ENCODE measurements at regions not wholly inside any gene's neighbourhood (a gene's known extent, or its start where the extent isn't known, plus 50 kb on each side); places are given as distances from the start of the nearest gene placed in this dataset.
A peak's percentile ranks its signal among the peaks of the same experiment; 100 is the strongest.

DNA sequence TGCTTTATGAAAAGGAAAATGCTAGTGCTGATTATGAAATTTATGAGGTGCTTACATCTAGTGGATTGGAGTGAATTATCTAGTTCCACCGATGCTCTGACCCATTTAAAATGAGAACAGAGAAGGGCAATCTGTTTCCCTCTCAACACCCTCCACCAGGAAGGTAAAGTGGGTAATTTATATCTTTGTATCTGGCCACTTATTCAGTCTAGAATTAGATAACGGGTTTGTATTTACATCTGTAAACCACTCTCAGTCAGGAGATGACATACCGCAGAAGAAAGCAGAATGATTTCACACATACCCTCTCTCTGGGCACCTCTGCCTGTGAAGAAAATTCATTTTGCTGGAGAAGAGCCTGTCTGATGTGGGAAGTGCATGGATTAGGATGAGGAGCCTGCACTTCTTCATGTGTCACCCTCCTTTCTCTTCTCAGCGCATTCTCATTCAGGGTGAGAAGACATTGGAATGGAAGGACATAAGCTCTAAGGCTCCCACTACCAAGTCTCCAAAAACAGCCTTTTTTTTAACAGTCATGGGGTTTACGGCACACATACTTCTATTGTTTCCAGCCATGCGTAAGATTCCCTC, 646.7 kb upstream of the SALL1 start:
- no peak for DNase-seq (ENCODE audit: low spot score)

DNA sequence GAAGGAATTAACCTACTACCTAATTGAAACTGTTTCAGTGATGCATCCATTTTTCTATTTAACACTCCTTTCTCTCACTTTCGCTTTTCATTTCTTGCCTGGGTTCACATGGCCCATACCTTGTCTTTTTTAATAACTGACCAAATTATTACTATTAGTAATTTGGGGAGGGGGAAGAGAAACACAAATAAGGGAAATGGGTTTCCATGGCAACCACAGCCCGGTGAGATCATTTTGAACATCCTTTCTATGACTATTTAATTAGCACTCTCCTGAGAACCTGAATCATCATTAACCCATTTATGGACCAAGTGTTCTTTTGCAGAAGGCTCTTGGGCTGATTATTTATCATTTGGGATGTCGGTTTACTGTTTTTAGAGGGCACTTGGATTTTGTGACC, 628.2 kb upstream of the SALL1 start:
- no peak for DNase-seq (ENCODE audit: low spot score)

DNA sequence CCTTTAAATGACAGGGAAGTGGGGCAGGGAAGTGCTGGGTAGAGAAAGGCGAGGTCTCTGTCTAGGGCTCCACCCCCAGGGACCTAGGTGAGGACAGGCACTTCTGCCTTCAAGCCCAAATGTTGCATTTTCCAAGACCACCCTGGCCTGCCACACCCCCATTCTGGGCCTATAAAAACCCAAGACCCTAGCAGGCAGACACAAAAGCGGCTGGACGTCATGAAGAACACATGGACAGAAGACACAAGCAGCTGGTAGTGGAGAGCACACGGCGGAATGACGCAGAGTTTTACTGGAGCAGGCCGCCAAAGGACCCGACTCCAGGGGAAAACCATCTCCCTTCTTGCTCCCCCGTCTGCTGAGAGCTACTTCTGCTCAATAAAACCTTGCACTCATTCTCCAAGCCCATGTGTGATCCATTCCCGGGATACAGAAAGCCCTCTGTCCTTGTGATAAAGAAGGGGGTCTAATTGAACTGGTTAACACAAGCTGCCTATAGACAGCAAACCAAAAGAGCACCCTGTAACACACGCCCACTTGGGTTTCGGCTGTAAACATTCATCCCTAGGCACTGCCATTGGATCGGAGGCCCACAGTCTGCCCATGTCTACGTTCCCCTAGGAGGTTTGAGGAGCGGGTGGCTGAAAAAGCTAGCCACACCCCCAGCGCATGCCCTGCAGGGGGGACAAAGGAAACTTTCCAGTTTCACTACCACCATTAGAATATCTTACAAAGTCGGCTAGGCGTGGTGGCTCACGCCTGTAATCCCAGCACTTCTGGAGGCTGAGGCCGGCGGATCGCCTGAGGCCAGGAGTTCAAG, 622.2 kb upstream of the SALL1 start:
- no peak for DNase-seq (ENCODE audit: low spot score)

DNA sequence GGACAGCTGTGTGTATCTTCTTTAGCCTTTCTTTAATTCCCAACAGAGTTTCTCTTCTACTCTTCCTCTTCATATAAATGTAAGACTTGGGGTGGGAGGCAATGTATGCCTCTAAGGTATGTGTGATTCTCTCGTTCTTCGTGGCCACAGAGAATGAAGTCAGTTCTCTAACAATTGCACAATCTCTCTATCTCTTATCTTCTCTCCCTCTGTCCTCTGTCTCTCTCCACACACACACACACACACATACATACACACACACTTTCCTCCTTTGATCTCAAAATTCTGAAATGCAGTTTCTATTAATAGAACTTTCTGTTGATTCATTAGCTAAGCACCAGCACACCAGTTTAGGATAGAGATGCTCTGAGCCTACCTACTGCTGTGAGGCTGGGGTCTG, 615.7 kb upstream of the SALL1 start:
- no peak for DNase-seq (ENCODE audit: low spot score)

DNA sequence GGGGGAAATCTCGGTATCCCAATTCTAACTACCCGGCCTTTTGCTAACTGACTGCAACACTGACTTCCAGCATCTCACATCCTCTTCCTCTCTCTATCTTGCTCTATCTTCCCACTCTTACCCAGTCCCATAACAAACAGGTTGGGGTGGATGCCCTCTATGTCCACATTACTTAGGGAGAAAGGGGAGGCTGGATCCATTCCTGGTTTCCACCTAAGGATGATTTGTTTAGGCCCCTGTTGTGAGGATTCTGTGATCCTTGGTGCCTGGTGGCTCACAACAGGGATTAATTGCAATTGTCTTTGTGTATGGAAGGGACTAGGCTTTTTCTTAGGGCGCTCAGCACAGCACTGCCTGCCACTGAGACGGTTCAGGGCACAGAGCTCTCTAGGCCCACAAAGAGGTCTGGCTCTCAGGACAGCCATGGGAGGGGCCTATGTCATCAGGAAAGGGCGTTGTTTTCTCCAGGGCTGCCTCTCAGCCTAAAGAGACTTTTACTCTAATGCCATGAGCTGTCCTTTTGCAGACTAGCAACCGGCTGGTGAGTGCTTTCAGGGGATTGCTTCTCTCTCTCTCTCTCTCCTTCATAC, 612.1 kb upstream of the SALL1 start:
- DNase-seq (ENCODE audit: low spot score), result no peak

DNA sequence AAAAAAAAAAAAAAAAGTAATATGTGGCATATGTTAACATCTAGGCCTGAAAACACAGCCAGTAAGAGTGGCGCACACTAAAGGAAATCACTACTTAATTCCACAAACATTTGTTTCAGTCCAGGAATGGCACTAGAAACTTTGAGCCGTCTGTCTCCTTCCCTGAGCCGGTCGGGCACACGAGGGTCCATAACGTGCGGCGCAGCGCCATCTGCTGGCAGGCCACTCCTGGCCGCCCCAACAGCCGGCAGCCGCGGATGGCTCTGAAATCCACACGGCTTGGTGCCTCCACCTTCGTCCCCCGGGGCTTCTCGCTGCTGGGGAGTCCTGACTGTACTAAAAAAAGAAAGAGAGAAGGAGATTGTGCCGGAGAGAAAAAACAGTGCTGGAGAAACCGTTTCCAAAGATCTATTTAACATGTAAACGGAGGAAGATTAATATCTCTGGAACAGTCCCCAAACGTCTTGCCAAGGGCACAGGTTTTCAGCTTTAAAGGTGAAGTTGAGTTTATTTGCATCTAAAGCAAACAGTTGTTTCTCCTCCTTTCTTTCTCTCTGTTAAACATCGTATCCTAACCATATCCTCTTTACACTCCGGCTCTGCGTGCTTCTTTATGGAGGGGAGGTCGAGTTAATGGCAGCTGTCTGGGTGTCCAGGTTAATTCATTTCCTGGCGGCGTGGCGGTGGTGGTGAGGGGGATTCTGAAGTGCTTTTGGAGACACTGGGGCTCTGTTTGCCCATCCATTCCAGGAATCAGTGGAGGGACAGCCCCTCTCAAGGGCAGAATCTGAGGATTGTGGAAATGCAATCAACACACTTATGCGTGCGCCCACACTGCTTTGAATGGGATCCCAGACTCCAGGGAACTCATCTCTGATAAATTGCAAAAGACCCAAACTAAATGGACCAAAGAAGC, 611.3 kb upstream of the SALL1 start:
- peak; percentile 18 for DNase-seq (ENCODE audit: low spot score)

DNA sequence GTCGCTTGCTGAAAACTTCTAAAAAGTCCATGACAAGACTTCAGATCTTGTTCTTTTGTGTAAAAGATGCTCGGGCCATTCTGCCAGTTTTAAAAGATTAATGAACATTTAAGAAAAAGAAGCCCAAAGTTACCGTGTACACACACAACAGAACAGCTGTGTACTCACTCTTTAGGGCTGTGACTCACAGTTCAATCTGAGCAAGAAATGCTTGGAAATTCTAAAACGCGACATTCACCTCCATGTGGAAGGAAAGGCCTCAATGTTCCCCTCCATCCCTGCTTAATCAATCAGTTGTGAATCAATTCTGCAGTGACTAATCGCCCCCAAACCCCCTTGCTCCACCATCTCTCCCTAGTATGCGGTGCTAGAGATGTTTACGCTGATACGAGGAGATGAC, 609.9 kb upstream of the SALL1 start:
- no peak for DNase-seq (ENCODE audit: low spot score)

DNA sequence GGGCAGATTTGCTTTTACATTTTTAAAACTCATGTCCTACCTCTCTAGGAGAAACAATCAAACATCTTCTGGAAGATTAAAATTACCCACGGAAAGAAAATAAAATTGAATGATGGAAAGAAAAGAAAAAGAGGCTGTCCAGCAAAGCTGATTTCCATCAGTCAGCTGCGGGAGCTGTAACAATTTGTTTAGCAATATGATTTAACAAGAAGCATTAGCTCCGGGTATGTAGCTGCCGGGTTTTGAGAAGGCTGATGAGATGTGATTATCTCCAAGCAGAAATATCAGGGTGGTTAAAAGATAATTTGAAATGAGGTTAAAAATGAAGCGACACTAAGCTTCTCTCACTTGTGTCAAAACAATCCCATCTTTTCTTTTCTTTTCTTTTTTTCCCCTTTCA, 608.9 kb upstream of the SALL1 start:
- no peak for DNase-seq (ENCODE audit: low spot score)

DNA sequence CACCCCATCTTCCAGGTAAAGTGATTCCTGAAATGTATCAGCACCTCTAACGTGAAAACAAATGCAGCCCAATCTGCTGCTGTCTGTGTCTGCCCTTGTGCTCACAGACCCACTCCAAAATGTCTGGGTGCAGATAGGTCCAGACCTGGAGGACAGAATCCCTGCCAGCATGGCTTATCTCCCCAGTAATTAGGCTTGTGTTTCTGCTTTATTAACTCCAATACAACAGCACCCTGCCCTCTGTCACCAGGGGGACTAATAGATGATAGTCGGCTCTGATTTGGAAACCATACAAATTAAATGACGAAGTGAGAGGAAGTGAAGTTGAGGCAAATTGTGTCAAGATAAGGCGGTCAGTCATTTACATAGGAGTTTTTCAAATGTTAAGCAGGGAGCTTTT, 608.3 kb upstream of the SALL1 start:
- DNase-seq (ENCODE audit: low spot score), result no peak

DNA sequence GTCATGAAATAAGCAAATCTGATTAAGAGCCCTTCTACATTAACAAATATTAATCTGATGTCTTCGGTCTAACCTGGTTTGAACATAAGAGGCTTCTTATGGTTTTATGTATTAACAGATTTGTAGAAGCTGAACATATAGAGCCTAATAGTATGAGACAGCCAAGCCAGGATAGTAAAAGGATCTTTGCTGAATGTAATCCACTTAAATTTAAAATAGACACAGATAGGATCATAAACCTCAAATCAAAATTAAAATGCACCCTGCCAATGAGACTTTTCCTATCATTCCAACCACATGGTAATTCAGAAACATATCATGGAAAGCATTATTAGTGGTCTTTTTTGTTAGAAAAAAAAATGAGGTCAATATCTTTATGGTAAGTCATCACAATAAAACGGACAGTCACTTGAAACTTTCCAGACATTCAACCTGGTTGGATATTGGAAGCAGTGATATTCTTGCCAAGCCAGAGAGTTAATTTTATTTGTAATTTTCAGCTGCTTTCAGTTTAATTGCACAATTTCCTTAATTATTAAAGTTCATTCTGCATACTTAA, 606.9 kb upstream of the SALL1 start:
- no peak for DNase-seq (ENCODE audit: low spot score)

DNA sequence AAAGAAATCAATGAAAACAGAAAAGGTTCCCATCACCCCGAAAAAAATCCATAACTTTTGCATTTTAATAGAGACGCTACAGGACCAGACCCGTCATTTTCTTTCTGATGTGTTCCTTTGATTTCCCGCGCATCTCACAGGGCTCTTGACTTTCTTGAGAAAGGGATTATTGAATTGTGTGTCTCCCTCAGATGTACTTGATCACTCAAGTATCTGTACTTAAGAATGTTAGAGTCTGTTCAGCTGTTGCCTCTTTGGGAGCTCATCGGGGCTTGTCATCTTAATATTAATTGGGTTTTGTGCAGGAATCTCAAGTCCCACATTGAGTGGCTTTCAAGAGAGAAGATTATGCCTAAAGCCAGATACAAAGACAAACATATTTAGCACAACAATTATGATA, 606.4 kb upstream of the SALL1 start:
- no peak for DNase-seq (ENCODE audit: low spot score)

DNA sequence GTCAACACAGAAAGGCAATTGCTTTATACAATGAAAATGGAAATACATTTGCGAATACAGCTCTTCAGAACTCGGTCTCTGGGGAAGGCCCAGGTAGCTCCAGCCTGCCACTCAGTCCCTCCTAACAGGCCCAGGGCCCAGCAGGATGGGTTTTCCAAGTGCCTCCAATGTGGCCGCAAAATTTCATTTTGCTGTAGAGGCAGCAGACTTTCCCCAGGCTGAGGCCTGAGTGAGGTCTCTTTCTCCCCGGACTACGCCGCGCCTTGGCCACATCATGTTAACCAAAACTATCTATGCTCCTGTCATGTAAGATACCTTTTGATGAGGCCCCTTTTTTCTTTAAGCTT, 606.0 kb upstream of the SALL1 start:
- no peak for DNase-seq (ENCODE audit: low spot score)

DNA sequence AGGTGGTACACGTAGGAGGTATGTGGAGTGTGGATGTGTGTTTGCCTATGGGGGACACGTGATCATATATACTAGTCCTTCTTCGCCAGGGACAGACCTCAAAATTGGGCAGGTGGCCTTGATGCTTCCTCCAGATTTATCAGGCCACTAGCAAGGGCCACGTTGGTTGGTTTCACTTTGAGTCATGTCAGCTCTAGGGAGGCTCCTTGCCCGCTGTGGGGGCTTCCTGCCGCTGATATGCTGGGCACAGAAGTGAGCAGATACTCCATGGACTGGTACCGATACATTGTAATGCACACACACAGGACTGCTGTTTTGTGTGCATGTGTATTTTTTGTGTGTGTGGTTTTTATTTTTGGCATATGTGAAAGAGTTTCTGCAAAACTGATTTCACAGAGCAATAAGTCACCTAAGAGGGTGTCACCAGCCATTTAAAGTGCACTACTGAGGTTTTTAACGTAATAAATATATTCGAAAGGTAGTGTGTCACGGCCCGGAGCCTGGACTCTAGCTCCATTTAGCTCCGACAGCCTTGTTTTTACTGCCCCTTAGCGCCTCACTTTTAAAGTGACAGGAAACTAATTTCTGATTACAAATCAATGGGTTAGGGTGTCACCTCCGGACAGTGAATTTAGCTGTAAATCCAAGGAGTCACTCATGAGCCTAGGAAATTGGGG, 605.5 kb upstream of the SALL1 start:
- DNase-seq (ENCODE audit: low spot score), result no peak

DNA sequence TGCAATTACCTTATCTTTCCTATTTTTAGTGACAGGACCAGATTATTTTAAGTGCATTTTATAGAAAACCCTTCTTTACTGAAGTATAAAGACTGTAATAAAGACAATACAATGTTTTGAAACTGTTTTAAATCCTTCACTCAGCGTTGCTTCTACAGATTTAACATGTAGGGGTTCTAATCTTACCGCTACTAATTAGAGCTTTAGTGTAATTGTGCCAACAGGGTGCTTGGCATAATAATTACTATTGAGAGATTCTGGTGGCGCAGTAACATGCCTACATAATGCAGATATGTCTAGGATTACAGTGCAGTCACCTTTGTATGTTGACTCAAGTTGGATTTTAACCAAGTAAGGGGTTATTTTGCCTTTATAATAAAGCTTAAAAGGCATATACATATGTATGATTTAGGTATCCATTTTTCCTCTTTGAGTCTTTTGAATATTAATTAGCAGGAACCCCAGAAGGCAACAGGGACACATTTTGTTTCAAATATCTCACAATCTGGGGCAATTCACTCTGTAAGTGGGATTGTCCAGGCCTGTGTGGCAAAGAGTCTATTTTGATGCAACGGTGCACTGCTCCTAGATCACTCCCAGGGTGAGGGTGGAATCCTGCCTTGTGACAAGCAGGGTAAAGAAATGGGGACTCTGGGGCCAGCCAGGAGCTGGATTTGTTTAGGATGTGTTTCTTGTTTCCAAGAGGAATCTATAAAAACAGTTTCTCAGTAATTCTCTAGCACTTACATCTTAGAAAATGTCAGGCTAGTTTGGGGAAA, 604.7 kb upstream of the SALL1 start:
- DNase-seq (ENCODE audit: low spot score), result no peak

DNA sequence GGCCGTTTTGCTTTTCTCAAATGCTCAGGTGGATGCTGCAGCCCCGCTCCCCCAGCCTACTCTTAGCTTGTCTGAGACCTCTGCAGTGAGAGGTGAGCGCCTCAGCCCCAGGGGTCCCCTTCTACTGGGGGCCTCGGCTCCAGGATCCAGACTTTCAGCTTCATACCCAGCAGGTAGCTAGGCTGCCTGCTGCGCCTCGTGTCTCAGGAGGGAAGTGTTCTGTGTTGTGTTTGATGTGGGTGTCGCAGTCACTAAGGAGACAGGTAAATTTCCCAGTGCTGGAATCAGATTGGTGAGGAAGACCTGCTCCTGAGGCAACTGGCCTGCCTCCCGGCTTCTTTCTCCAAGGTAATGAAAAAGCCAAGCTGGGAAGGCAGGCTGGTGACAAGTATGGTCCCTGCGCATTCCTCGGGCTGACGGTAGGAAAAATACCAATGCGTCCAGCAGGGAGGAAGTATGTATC, 604.0 kb upstream of the SALL1 start:
- DNase-seq (ENCODE audit: low spot score), result no peak

DNA sequence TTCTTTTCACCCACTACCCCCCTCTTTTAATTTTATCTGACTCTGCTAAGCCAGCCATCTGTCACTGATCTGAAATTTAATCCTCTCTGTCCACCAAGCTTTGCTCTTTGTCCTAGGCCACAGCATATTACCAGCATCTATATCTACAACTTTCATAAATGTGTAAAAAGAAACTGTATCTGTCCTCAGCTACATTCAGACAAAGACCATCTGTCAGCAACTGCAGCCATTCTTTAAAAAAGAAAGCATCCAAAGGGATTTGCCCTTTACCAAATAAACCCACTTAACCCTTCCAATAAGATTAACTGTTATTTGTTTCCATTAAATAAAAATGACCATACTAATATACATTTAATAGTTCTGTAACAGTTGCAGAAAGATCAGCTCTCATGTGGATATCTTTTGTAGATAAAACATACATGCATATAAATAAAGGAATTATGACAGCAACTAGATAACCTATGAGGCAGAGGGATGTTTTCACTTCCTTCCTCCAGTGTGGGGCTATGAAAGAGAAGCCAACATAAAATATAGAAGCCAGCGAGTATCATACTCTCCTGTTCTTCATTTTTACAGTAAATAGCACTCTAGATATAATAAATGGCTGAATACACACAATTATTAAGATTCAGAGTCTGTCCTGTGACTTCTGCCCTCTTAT, 602.5 kb upstream of the SALL1 start:
- DNase-seq (ENCODE audit: low spot score), result no peak

DNA sequence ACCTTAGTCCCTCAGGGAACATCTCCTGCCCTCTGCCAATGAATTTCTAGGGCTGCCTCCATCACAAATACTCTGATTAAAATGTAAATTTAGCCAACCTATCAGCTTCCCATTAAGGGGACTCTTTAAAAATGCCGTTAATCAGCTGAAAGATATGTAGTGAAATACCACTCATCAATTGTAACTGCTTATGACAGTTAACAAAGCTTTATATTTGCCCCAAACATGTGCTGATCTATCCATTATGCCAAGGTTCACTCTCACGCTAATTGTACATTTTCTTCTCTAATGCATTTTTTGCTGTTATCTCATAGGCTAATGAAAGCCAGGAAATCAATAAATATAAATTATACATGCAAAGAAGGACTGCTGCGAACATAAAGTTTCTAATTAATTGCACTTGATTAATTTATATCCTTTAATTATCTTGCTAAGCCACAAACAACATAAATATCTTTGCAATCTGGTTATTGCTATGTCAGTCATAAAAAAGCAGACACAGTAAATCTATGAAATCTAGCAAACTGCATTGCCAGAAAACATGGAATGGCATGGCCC, 601.4 kb upstream of the SALL1 start:
- no peak for DNase-seq (ENCODE audit: low spot score)

DNA sequence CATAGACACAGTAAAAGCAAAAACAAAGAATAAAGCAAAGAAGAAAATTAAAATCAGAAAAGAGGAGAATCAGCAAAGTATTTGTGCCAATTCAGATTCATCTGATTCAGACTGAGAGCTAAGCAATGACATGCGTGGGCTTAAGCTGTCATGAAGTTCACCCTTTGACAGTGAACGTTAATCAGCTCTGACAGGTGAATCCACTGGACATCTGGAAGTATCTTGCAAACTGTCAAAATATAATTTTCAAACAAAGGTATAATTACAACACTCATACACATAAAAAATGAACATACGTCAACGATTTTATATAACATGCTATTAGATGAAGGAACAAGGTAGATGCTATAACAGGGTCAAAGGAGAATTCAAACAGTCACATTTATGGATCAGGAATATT, 596.3 kb upstream of the SALL1 start:
- no peak for DNase-seq (ENCODE audit: low spot score)

DNA sequence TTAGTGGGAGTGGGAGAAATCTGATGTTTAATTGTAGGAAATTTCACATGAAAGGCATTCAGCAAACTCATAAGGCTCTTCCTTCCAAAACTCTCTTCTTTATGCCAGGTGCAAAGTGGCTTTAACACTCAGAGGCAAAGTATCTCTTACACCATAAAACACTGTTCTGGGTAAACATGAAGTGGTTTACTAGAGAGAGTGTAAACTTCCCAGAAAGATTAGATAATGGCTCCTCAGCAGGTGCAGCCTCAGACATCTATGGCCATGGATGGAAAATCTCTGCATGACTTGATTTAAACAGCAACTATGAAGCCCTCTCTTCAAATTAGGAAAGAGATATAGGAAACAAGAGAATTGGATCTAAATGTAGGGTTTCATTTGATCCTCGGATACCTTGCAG, 583.1 kb upstream of the SALL1 start:
- no peak for DNase-seq (ENCODE audit: low spot score)

DNA sequence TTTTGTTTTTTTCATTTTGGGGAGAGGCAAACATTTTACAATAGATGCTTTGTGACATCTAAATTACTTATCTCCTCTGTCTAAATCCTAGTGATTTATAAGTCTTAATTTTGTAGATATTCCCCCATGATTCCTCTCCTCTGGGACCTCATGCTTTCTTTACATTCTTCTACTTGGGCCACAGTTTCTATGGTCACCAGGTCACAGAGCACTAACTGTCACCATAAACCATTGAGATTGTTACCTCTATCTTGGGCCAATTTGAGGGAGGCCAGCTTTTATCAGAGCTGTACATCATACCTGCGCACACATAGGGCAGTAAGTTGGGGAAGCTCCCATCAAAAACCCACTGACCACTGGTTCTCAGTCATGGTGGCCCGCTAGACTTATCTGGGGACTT, 582.1 kb upstream of the SALL1 start:
- no peak for DNase-seq (ENCODE audit: low spot score)
